Activated T-cell treated with anti-CD3 and anti-CD28 coated beads, Interleukin-2, amount 50 U/mL, for 72 hours (primary cell): ENCODE measurements at regions not wholly inside any gene's neighbourhood (a gene's known extent, or its start where the extent isn't known, plus 50 kb on each side); places are given as distances from the start of the nearest gene placed in this dataset.
"Not testable (repeated sequence)": the region's sequence is repeated elsewhere in the genome, so short reads cannot be mapped to it uniquely, and the experiment has no call there.

Experiments used
- ATAC-seq, 2 donors: fragments of 150-1000 bp; cut with Tn5 transposase; replicated peaks in 1 of 2; 2 replicates each; pipeline ENCODE4 v1.10.0; 2021; ENCODE audit warnings: moderate library complexity in 2 of 2, mild to moderate bottlenecking in 1 of 2
- DNase-seq, 2 donors: peaks; one replicate each; pipeline ENCODE4 v3.0.0; 2021 to 2022; ENCODE audit warnings: mixed read lengths in 1 of 2
- H3K27ac Mint-ChIP-seq: one replicate; pipeline ENCODE4 v1.8.0; 2022; ENCODE audit warnings: mild to moderate bottlenecking, moderate library complexity, mixed read lengths
- H3K27me3 Mint-ChIP-seq: one replicate; pipeline ENCODE4 v1.8.0; 2022; ENCODE audit warnings: low read depth, mixed read lengths
- H3K36me3 Mint-ChIP-seq, 2 donors: one replicate each; pipeline ENCODE4 v1.8.0; 2022; ENCODE audit warnings: mixed read lengths in 2 of 2, mild to moderate bottlenecking in 1 of 2; ENCODE audit not compliant: insufficient read depth in 2 of 2
- H3K4me1 Mint-ChIP-seq: one replicate; pipeline ENCODE4 v1.8.0; 2022; ENCODE audit warnings: low read depth, mixed read lengths
- H3K4me3 Mint-ChIP-seq, 2 donors: one replicate each; pipeline ENCODE4 v1.8.0; 2022; ENCODE audit warnings: mild to moderate bottlenecking in 2 of 2, mixed read lengths in 2 of 2, moderate library complexity in 2 of 2
- H3K9me3 Mint-ChIP-seq, 2 donors: one replicate each; pipeline ENCODE4 v1.8.0; 2022; ENCODE audit warnings: mixed read lengths in 2 of 2

- H3K4me1 Mint-ChIP-seq: no peaks in the 10 kb centered on the region
- no peak overlapping the region for H3K27ac Mint-ChIP-seq
- ATAC-seq: no peak
- peaks cover 51% of the 10 kb centered on the region for H3K27me3 Mint-ChIP-seq
- no peak for DNase-seq
- H3K9me3 Mint-ChIP-seq: no peaks in the 10 kb centered on the region
- no peaks in the 10 kb centered on the region for H3K36me3 Mint-ChIP-seq
- no peak overlapping the region for H3K4me3 Mint-ChIP-seq
These were observed 342.8 kb upstream of the F9 start for GRCh38 chrX:139187738-139188137.

GRCh38 chrX:139186991-139187390, 343.5 kb upstream of the F9 start:
- H3K27me3 Mint-ChIP-seq: peaks cover 56% of the 10 kb centered on the region
- H3K4me1 Mint-ChIP-seq: no peaks in the 10 kb centered on the region
- H3K27ac Mint-ChIP-seq: no peak overlapping the region
- H3K4me3 Mint-ChIP-seq: no peak overlapping the region
- H3K9me3 Mint-ChIP-seq: no peaks in the 10 kb centered on the region
- ATAC-seq (no peak), DNase-seq (no peak)
- H3K36me3 Mint-ChIP-seq: no peaks in the 10 kb centered on the region

- no peak overlapping the region for H3K4me3 Mint-ChIP-seq
- no peaks in the 10 kb centered on the region for H3K4me1 Mint-ChIP-seq
- H3K27ac Mint-ChIP-seq: no peak overlapping the region
- DNase-seq (no peak), ATAC-seq (no peak)
- no peaks in the 10 kb centered on the region for H3K36me3 Mint-ChIP-seq
- peaks cover 39% of the 10 kb centered on the region for H3K27me3 Mint-ChIP-seq
- no peaks in the 10 kb centered on the region for H3K9me3 Mint-ChIP-seq
These were observed 350.9 kb upstream of the F9 start for GRCh38 chrX:139179592-139179991.

- DNase-seq (no peak), ATAC-seq (no peak)
- Mint-ChIP-seq H3K4me1 (no peaks in the 10 kb centered on the region), H3K36me3 (no peaks in the 10 kb centered on the region), H3K4me3 (no peak overlapping the region), H3K9me3 (no peaks in the 10 kb centered on the region), H3K27me3 (peaks cover 33% of the 10 kb centered on the region), H3K27ac (no peak overlapping the region)
These were observed 351.6 kb upstream of the F9 start for GRCh38 chrX:139178980-139179379.

GRCh38 chrX:139172731-139173130, 357.8 kb upstream of the F9 start:
- H3K9me3 Mint-ChIP-seq: no peaks in the 10 kb centered on the region
- ATAC-seq: no peak
- no peaks in the 10 kb centered on the region for H3K4me1 Mint-ChIP-seq
- H3K27me3 Mint-ChIP-seq: peaks cover 22% of the 10 kb centered on the region
- no peak for DNase-seq
- H3K4me3 Mint-ChIP-seq: no peak overlapping the region
- no peak overlapping the region for H3K27ac Mint-ChIP-seq
- no peaks in the 10 kb centered on the region for H3K36me3 Mint-ChIP-seq

GRCh38 chrX:139170526-139171173, 359.9 kb upstream of the F9 start:
- no peak for ATAC-seq
- H3K4me1 Mint-ChIP-seq: no peaks in the 10 kb centered on the region
- no peaks in the 10 kb centered on the region for H3K36me3 Mint-ChIP-seq
- no peak overlapping the region for H3K27ac Mint-ChIP-seq
- no peaks in the 10 kb centered on the region for H3K9me3 Mint-ChIP-seq
- peaks cover 10% of the 10 kb centered on the region for H3K27me3 Mint-ChIP-seq
- H3K4me3 Mint-ChIP-seq: no peak overlapping the region
- DNase-seq: no peak

- Mint-ChIP-seq H3K36me3 (no peaks in the 10 kb centered on the region), H3K27me3 (peaks cover 10% of the 10 kb centered on the region), H3K9me3 (no peaks in the 10 kb centered on the region), H3K4me1 (no peaks in the 10 kb centered on the region), H3K27ac (no peak overlapping the region), H3K4me3 (no peak overlapping the region)
- ATAC-seq: no peak
- DNase-seq: no peak
These were observed 363.3 kb upstream of the F9 start for GRCh38 chrX:139167282-139167681.

- DNase-seq: no peak
- Mint-ChIP-seq H3K4me1 (no peaks in the 10 kb centered on the region), H3K9me3 (peaks cover 3 to 6% of the 10 kb centered on the region in 2 donors), H3K27ac (no peak overlapping the region), H3K27me3 (peaks cover 26% of the 10 kb centered on the region), H3K4me3 (no peak overlapping the region), H3K36me3 (no peaks in the 10 kb centered on the region)
- no peak for ATAC-seq
These were observed 372.3 kb upstream of the F9 start for GRCh38 chrX:139158256-139158655.

- no peak for ATAC-seq
- Mint-ChIP-seq H3K27ac (no peak overlapping the region), H3K4me3 (no peak overlapping the region), H3K9me3 (peaks cover 3 to 6% of the 10 kb centered on the region in 2 donors), H3K27me3 (peaks cover 26% of the 10 kb centered on the region), H3K4me1 (no peaks in the 10 kb centered on the region), H3K36me3 (no peaks in the 10 kb centered on the region)
- no peak for DNase-seq
These were observed 374.2 kb upstream of the F9 start for GRCh38 chrX:139156356-139156755.

- ATAC-seq, DNase-seq, H3K4me1 Mint-ChIP-seq, H3K9me3 Mint-ChIP-seq, H3K36me3 Mint-ChIP-seq, H3K27ac Mint-ChIP-seq, H3K4me3 Mint-ChIP-seq: not testable (repeated sequence)
- peaks cover 18% of the 10 kb centered on the region for H3K27me3 Mint-ChIP-seq
These were observed 383.9 kb upstream of the F9 start for GRCh38 chrX:139146625-139147024.

- H3K27ac Mint-ChIP-seq: no peak overlapping the region
- ATAC-seq: no peak
- peaks cover 18% of the 10 kb centered on the region for H3K27me3 Mint-ChIP-seq
- DNase-seq: no peak
- peaks cover 0 to 3% of the 10 kb centered on the region in 2 donors for H3K9me3 Mint-ChIP-seq
- no peak overlapping the region for H3K4me3 Mint-ChIP-seq
- H3K36me3 Mint-ChIP-seq: no peaks in the 10 kb centered on the region
- H3K4me1 Mint-ChIP-seq: no peaks in the 10 kb centered on the region
These were observed 389.2 kb upstream of the F9 start for GRCh38 chrX:139141370-139141769.

- Mint-ChIP-seq H3K9me3 (no peaks in the 10 kb centered on the region), H3K4me1 (no peaks in the 10 kb centered on the region), H3K4me3 (no peak overlapping the region), H3K27me3 (peaks cover 23% of the 10 kb centered on the region), H3K27ac (no peak overlapping the region), H3K36me3 (no peaks in the 10 kb centered on the region)
- DNase-seq (no peak), ATAC-seq (no peak)
These were observed 396.2 kb upstream of the F9 start for GRCh38 chrX:139134316-139134715.

GRCh38 chrX:139126493-139126892, 404.0 kb upstream of the F9 start:
- Mint-ChIP-seq H3K27me3 (peaks cover 34% of the 10 kb centered on the region), H3K4me3 (no peak overlapping the region), H3K36me3 (peaks cover 0 to 1% of the 10 kb centered on the region in 2 donors), H3K9me3 (peaks cover 2% of the 10 kb centered on the region in 2 donors), H3K27ac (no peak overlapping the region), H3K4me1 (no peaks in the 10 kb centered on the region)
- peak; percentile 9 to 12 for DNase-seq
- no peak for ATAC-seq

GRCh38 chrX:139125916-139126315, 404.6 kb upstream of the F9 start:
- no peak overlapping the region for H3K4me3 Mint-ChIP-seq

More at GRCh38 chrX:139125916-139126315, 404.6 kb upstream of the F9 start:
- Mint-ChIP-seq H3K4me1 (no peaks in the 10 kb centered on the region), H3K36me3 (peaks cover 0 to 1% of the 10 kb centered on the region in 2 donors), H3K27ac (no peak overlapping the region), H3K9me3 (peaks cover 2% of the 10 kb centered on the region in 2 donors), H3K27me3 (peaks cover 34% of the 10 kb centered on the region)
- DNase-seq (no peak), ATAC-seq (no peak)
